ENCODE measurements at regions not wholly inside any gene's neighbourhood (a gene's known extent, or its start where the extent isn't known, plus 50 kb on each side); places are given as distances from the start of the nearest gene placed in this dataset.

DNA sequence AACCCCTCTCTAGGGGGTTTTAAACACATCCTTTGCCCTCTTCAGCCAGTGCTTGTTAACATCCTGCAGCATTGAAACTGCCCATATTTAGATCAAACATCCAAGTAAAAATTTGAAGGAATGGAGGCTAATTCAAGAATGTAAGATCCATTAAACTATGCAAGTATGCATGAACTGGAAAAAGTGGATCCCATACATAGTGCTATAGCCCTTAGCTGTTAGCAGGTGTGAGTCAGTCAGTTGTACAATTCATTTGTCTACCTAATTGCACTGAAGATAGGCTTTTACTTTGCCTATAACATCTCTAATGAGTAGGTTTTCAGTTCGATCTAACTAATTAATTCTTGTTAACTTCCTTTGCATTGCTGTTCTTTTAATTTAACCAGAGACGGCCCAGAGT is 270.9 kb downstream of the LMO4 start:
- no peak overlapping the region for H3K27ac ChIP-seq
- DNase-seq (ENCODE audit: low read depth, low spot score), result no peak

DNA sequence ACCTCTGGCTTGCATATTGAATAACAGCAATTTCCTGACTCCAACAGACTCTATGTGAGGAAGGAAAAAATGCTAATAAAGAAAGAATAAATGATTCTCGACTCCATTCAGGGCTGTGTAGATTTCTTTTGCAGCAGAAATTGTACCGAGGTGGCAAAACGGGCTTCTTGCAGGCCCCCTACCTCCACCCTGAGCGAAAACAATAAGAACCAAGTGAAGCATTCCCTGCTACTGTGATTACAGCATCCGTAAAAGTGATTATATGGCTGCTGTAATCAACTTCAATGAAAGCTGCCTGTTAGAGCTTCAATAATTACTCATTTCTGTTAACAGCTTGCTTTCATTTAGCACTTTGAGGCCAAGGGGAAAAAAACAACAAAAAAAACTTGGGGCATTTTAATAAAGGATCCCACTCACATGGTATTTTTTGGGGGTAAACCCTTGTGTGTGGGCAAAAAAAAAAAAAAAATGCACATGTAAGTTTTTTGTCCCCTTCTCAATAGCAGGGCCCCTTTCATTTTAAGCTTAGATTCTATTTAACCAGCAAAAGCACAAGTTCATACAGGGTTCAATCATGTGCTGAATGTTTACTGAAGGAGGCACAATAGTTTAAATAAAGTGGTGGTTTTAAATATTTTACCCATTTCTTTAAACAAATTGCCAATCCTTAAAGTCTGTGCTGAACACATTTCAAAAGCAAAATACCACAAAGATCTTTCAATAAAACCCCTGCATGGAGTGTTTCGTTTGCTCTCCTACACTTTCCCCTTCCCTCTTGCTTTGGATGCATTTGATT is 271.6 kb downstream of the LMO4 start:
- no peak overlapping the region for H3K27ac ChIP-seq
- no peak for DNase-seq (ENCODE audit: low read depth, low spot score)

DNA sequence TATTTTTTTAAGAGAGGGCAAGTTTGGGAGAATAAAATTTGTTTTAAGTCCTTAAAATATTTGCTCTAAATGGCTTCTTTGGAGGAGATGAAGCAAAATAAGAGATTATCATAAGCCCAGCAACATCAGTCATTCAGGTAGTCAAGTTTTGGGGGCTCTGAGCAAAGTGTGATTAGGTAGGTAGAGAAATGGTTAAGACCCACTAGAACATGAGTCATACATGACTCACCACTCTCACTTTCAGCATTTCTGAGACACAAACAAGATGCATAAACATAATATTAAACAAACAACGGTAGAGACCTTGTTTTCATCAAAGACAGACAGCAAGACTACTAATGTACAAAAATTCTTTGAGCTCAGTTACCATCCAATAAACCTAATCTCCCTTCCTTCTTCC is 272.2 kb downstream of the LMO4 start:
- H3K27ac ChIP-seq, result no peak overlapping the region
- DNase-seq (ENCODE audit: low read depth, low spot score), result no peak

DNA sequence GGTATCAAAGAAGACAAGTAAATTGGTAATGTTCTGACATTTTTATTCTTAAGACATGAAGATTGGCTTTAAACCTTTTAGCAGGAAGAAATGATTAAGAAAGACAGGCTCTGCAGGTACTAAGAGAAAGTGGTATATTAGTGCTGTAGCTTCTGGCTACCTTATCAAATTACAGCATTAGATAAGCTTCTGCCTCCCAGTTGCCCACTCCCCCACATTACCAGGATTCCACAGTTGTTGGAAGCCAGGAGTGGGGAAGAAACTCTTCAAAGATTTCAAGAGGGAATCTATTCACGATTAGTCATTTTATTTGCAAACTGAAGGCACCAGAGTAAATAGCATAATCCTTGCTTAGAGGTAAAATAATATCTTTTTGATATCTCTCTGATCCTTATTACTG is 274.9 kb downstream of the LMO4 start:
- H3K27ac ChIP-seq, result no peak overlapping the region
- no peak for DNase-seq (ENCODE audit: low read depth, low spot score)

DNA sequence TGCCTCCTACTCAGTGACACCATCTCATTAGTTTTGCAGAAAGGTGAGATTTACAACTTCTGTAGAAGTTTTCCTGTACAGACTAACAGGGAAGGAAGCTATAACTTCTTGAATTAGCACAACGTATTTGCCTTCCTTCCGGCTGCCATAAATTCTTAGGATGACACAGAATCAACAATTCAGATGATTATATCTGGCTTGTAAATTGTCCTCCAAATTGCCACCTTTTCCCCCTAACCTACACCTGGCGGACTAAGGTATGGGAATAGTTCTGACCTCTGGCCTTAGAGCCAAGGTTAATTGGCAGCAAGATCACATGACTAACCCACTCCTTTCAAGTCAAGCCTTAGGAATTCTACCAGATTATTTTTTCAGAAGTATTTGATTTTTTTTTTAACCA is 284.3 kb downstream of the LMO4 start:
- no peak overlapping the region for H3K27ac ChIP-seq
- DNase-seq (ENCODE audit: low read depth, low spot score), result no peak

DNA sequence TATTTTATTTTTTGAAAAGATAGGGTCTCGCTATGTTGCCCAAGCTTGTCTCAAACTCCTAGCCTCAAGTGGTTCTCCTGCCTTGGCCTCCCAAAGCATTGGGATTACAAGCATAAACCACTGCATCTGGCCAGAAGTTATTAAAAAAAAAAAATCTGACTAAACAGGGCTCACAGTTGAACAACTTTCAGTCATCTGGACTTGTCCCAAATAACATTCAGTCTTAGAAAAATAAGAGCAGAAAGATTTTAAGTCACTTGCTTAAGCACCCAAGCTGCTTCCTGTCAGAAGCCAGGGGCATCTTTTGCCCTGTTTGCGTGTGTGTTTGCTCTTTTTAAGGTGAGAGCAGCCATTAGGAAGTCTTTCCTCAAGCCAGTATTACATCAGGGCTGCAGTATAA is 286.8 kb downstream of the LMO4 start:
- no peak for DNase-seq (ENCODE audit: low read depth, low spot score)
- H3K27ac ChIP-seq, result no peak overlapping the region

DNA sequence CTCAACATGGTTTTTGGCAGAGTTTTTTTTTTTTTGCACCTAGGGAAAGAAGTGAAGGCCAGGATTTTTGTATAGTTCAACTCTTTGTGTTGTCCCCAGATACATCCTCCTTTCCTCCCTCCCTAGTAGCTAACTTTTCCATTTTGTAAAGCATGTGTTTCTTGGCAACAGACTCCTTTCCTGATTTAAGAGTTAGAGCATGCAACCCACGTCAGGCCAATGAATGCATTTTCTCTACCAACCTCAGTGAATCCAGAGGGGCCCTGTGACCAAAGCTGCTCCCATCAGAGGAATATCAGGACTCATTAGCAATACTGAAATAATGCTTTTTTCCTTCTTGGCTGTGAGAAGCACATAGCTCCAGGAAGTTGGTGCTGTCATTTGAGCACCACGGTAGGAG is 287.2 kb downstream of the LMO4 start:
- no peak overlapping the region for H3K27ac ChIP-seq
- no peak for DNase-seq (ENCODE audit: low read depth, low spot score)

DNA sequence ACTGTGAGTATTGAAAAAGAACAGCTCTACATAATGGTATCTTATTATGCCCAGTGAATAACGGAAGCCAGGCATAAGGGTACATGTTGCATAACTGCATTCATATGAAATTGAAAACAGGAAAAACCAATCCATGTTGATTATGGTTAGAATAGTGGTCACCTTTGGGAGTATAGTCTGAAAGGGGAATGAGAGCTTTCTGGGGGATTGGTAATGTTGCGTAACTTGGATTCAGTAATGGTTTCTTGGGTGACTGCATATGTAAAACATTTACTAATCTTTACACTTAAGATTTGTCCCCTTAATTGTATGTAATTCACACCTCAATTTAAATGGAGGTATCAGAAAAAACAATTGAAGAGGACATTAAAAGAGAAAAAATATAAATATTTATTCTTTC is 292.1 kb downstream of the LMO4 start:
- DNase-seq (ENCODE audit: low read depth, low spot score), result no peak
- H3K27ac ChIP-seq, result no peak overlapping the region

DNA sequence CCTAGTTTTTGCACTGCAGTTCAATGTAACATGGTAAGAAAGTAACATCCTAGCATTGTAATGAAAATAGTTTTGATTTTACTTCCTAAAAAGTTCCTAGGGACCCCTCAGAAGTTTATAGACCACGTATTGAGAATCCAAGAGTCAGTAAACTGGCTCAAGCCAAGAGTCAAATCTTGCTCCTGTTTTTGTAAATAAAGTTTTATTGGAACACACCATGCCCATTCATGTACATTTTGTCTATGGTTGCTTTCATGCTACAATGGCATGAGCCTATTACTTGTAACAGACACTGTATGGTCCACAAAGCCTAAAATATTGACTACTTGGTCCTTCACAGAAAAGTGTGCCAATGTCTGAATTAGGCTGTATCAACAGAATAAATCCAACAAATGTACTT is 301.0 kb downstream of the LMO4 start:
- no peak overlapping the region for H3K27ac ChIP-seq
- DNase-seq (ENCODE audit: low read depth, low spot score), result no peak

DNA sequence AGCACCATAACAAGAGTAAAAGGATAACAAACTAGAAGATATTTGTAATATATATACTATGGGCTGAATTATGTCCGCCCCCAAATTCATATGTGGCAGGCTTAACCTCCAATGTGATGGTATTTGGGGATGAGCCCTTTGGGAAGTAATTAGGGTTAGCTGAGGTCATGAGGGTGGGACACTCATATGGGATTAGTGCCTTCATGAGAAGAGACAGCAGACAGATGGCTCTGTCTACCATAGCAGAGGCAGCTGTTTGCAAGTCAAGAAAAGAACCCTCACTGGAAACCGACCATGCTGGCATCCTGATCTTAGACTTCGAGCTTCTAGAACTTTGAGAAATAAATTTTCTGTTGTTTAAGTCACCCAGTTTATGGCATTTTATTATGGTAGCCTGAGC is 303.6 kb downstream of the LMO4 start:
- DNase-seq (ENCODE audit: low read depth, low spot score), result no peak
- H3K27ac ChIP-seq, result no peak overlapping the region

DNA sequence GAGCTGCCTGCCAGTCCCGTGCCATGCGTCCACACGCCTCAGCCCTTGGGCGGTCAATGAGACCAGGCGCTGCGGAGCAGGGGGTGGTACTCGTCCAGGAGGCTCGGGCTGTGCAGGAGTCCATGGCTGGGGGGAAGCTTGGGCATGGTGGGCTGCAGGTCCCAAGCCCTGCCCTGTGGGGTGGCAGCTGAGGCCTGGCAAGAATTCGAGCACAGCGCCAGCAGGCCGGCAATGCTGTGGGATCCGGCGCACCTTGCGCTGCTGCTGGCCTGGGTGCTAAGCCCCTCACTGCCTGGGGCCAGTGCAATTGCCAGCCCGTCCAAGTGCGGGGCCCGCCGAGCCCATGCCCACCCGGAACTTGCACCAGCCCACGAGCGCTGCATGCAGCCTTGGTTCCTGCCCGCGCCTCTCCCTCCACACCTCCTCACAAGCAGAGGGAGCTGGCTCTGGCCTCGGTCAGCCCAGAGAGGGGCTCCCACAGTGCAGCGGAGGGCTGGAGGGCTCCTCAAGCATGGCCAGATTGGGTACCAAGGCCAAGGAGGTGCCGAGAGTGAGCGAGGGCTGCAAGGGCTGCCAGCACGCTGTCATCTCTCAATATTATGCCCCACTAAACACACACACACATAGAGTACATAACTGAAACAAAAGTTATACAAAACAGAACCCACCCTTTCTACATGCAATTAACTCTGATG is 307.7 kb downstream of the LMO4 start:
- no peak overlapping the region for H3K27ac ChIP-seq
- DNase-seq (ENCODE audit: low read depth, low spot score), result no peak

DNA sequence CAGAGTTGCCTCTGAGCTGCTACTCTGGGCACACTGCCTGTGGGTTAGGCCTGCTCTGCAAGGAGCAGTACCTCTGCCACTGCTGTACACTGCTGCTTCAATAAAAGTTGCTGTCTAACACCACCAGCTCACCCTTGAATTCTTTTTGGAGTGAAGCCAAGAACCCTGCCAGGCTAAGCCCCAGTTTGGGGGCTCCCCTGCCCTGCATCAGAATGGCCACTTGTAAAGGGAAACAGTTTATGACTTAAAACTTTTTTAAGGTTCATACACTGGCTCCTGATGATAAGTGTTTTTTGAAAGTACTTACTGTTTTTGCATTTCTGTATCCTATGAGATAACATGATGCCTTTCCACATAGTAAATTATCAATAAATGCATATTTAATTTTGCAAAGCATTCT is 310.0 kb downstream of the LMO4 start:
- no peak for DNase-seq (ENCODE audit: low read depth, low spot score)

DNA sequence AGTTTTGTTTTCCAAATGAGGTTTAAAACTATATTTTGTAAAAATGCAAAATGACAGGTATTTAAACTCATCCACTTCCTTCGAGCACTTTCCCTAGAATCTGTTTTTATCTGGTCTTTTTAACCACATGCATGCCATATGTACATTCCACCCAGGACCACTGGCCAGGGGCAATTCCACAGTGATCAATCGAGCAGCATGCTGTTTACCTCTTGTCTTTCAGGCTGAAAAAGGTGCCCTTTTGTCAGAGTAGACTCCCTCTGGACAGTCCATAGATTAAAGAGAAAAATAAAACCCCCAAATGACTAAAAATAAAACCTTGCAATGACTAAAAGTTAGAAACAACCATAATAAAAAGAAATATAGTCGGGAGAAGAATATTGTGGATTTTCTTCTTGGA is 313.3 kb downstream of the LMO4 start:
- DNase-seq (ENCODE audit: low read depth, low spot score), result no peak
- no peak overlapping the region for H3K27ac ChIP-seq

More for the DNA sequence above, 310.0 kb downstream of the LMO4 start:
- H3K27ac ChIP-seq, result no peak overlapping the region

DNA sequence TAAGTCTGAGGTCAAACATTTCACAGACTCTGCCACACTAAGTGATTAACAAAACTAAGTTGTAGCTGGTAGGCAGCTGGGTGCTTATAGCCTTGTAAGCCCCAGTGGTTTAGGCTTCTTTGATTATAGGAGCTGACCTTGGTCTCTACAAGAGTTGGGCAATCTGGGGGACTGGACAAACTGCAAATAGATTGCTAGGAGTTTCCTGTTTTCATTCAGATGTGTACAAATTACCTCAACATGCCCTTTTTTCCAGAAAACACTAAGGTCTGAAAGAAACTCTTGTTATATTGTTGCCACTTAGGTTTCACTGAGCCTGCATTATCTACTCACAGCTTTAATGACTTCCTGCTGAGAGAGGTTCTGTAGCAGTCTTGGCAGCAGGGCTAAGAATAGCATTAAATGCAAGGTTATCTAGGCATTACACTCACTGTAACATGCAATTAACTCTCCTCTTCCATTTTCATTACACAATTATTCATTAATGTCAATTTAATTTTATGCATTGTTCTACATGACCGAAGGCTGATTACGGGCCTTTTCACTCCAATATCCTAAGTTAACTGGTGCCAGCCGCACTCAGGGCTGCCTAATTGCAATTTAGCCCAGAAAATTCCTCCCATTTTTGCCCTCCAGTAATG is 314.0 kb downstream of the LMO4 start:
- H3K27ac ChIP-seq, result no peak overlapping the region
- no peak for DNase-seq (ENCODE audit: low read depth, low spot score)

DNA sequence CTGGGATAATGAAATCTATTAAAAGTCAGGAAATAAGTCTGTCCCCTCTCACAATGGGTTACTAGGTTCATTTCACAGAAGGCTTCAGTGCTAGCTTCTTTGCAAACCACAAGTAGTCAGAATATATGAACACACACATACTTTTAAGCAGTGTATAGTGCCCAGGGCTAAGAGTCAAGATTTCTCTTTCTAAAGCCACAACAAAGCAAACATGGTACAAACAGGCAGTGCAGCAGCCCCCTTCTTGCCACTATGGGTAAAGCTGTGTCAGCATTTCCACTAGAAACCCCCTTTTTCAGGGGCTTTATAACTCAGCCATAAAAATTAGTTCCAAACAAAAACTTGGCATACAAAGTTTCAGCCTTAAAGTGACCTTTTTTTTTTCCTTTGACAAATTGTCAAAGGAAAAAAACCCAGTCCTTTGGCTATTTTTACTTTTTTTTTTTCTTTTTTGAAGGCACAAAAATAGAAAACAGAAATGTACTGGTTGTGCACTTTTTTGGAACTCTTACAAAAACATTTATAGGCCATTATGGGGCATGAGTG is 315.4 kb downstream of the LMO4 start:
- DNase-seq (ENCODE audit: low read depth, low spot score), result no peak

DNA sequence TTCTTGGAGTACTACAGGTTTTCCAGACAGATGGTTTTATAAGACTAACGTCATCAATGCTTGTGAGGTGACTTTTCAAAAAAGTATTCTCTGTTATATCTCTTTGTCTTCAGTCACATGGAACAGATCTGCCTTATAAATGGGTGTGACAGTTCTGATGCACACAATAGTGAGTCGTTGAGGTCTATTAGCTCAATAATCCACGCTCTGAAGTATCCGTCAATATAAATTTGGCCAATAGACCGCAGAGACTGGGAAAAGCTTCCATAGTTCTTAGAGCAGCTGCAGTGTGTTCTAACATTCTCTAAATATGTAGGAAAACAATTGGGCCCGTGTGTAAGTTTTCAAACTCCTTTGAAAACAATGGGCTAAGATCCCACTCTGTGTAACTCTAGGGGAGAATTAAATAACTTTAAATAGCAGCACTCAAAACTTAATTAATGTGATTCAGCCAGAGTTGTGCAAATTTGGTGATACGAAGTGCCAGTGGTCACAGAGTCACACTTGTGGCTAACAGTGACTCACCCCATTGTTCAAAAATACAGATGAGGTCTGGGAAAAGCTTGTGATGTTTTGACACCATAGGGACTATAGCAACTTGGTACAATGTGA is 316.0 kb downstream of the LMO4 start:
- peak overlapping the region; percentile 45 for H3K27ac ChIP-seq
- DNase-seq (ENCODE audit: low read depth, low spot score), result peak; percentile 27

More for the DNA sequence above, 315.4 kb downstream of the LMO4 start:
- peak overlapping the region; percentile 45 for H3K27ac ChIP-seq

DNA sequence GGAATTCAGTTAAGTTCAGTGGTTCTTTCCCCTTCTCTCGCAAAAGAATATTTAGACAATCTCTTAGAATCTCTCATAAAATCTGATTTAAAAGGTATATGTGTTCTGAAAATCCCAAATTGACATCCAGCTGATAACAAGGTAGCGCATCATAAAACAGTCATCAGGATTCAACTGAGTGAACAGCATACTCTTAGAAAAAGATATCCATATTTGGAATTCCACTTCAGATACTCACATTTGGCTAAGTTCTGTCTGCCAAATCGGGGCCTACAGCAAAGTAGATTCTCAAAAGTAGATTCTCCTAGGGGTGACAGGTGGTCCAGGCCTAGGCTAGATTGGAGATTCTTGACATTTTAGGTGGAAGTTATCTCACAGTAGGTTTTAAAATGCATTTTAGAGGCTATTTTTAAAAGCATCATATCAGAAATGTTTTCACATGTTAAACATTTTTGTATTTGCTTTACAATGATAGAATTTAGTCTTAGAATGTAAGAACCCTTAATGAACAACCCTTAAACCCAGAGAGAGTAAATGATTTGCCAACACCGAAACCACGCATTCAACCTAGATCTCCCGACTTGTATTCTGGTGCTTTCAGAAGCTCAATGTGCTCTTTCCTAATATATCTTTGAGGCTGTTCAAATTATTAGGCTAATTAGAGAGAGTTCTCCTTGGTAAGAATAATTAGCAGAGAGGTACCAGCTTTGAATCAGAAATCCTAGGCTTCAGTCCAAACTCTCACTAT is 318.9 kb downstream of the LMO4 start:
- DNase-seq (ENCODE audit: low read depth, low spot score), result no peak
- no peak overlapping the region for H3K27ac ChIP-seq

DNA sequence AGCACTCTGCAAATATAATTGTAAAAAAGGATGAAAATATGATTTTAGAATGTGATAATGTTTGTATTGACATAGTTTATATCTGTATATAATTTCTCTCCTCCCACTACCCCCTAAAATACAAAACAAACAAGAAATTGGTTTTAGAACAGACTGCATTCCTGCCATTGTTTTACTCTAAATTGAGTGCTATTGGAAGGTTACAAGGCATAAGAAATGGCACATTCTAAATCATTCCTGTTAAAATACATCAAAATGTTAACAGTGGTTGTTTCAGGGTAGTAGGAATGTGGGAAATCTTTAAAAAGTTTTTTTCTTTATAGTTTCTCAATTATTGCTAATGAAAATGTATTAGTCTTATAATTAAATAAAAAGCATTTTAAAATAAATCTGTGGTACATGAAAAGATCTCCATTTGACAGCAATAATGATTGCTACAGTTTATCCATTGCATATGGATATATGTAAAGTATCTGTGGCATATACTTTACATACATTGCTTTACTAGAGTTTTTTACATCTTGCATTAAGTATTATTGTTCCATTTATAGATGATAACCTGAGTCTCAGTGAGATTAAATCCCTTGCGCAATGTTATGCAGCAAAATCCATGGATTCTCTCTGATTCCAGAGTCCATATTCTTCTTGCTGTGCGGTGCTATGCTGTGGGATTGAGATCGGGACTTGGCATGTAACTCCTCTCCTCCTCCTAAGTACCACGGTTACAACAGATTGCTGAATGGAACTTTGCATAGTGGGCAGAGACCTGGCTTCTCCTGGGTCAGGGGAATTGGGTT is 319.8 kb downstream of the LMO4 start:
- no peak overlapping the region for H3K27ac ChIP-seq
- no peak for DNase-seq (ENCODE audit: low read depth, low spot score)

DNA sequence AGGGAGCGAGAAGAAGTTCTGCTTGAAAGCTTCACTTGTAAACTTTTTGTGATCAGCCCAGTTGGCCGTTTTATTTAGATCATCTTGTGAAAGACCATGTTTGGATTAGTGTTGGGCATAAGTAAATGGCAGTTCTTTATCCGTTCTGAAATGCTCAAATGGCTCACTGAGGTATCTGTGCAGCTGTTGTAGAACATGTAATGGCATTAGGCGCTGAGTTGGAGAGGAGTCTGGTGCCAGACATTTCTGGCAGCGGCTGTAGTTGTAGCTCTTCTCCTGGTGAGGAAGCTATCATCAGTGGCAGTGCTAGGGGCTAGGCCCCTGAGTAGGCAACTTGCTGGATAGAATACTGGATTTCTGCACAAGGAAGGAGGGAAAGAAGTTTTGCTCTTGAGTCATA is 321.6 kb downstream of the LMO4 start:
- DNase-seq (ENCODE audit: low read depth, low spot score), result no peak
- H3K27ac ChIP-seq, result no peak overlapping the region
